Psoas muscle (tissue), 7 donors: ENCODE measurements at regions not wholly inside any gene's neighbourhood (a gene's known extent, or its start where the extent isn't known, plus 50 kb on each side); places are given as distances from the start of the nearest gene placed in this dataset.

ENCODE experiments used
- ATAC-seq, 4 donors: fragments of 200-7000 bp; cut with Tn5 transposase; one replicate each; pipeline ENCODE4 v1.9.1; 2020; ENCODE audit warnings: moderate library complexity in 3 of 4, mild to moderate bottlenecking in 2 of 4
- DNase-seq, 2 donors: peaks; one replicate each; pipeline ENCODE4 v3.0.0-alpha.2; 2020
- H3K27ac ChIP-seq: fragments of 200-600 bp; one replicate; pipeline ENCODE4 v1.8.0; 2022
- H3K27me3 ChIP-seq, 3 donors: fragments of 200-600 bp in 1 of 3; one replicate each; pipeline versions ENCODE4 v1.6.1 to v1.8.0; 2013 to 2022; ENCODE audit warnings: low read length in 2 of 3, mild to moderate bottlenecking in 2 of 3, moderate library complexity in 1 of 3; ENCODE audit not compliant: insufficient read depth in 3 of 3
- H3K36me3 ChIP-seq, 2 donors: fragments of 200-600 bp in 1 of 2; one replicate each; pipeline versions ENCODE4 v1.6.1 to v1.8.0; 2013 to 2022; ENCODE audit warnings: low read depth in 1 of 2, mild to moderate bottlenecking in 1 of 2, moderate library complexity in 1 of 2; ENCODE audit not compliant: insufficient read depth in 1 of 2
- H3K4me1 ChIP-seq: fragments of 200-600 bp; one replicate; pipeline ENCODE4 v1.8.0; 2022
- H3K4me3 ChIP-seq: fragments of 200-600 bp; one replicate; pipeline ENCODE4 v1.8.0; 2022; ENCODE audit warnings: mild to moderate bottlenecking
- H3K9me3 ChIP-seq: fragments of 200-600 bp; one replicate; pipeline ENCODE4 v1.8.0; 2022
- CTCF ChIP-seq: fragments of 200-600 bp; IDR thresholded peaks from one replicate; pipeline ENCODE4 v1.8.0; 2022; ENCODE audit warnings: antibody characterized with exemption
- WGBS, 3 donors: extraction: QIAGEN DNeasy Blood & Tissue Kit; methylation state at CpG; one replicate each; pipeline versions ENCODE4 v1.1.6 to v1.1.7; 2013; 5-methylcytosine and 5-hydroxymethylcytosine counted together
- intact Hi-C, 2 donors: fragments of 100-400 bp; cut with DNase I; formaldehyde crosslinking; loops; one replicate each; pipeline versions ENCODE4 v1.11.0 to v1.14.2; 2022
- donor health status: healthy with polysubstance abuse.
- donor health status: DM: no; HTN: no; CAD: no; lungs with moderate emphysema.
- donor health status: Bipolar disorder and iron deficiency.
- donor health status: healthy.
- donor health status: DM: yes; HTN: yes; CAD: no.
- donor health status: DM: no; HTN: no; CAD: no.
- donor health status: DM: yes; HTN: yes; CAD: no.

GRCh38 chr11:62054081-62054480 is 69.7 kb upstream of the INCENP start:
- intact Hi-C loops: no loop called here
- ATAC-seq (no peak), DNase-seq (no peak)

GRCh38 chr11:62050716-62051115 is 73.1 kb upstream of the INCENP start:
- Histone ChIP-seq H3K36me3 (no peaks in the 10 kb centered on the region), H3K27me3 (no peaks in the 10 kb centered on the region), H3K4me3 (no peak overlapping the region), H3K27ac (no peak overlapping the region), H3K4me1 (no peaks in the 10 kb centered on the region), H3K9me3 (no peaks in the 10 kb centered on the region)
- TF ChIP-seq CTCF: no peak
- ATAC-seq: no peak
- intact Hi-C loops: no loop called here
- DNase-seq: no peak
- 86 to 89% (median 86%) methylated on average over 5 of the region's 5 CpGs for WGBS, 3 donors

More at GRCh38 chr11:62054081-62054480, 69.7 kb upstream of the INCENP start:
- no peak overlapping the region for H3K27ac ChIP-seq
- H3K4me1 ChIP-seq: no peaks in the 10 kb centered on the region
- H3K4me3 ChIP-seq: no peak overlapping the region
- TF ChIP-seq CTCF: no peak
- no peaks in the 10 kb centered on the region for H3K27me3 ChIP-seq
- WGBS, 3 donors: 95 to 98% (median 95%) methylated on average over 5 of the region's 5 CpGs
- H3K36me3 ChIP-seq: no peaks in the 10 kb centered on the region
- H3K9me3 ChIP-seq: no peaks in the 10 kb centered on the region

GRCh38 chr11:62048100-62048499 is 75.7 kb upstream of the INCENP start:
- no peak for ATAC-seq
- 27 to 59% (median 52%) methylated on average over 1 of the region's 1 CpG for WGBS, 3 donors
- TF ChIP-seq CTCF: no peak

GRCh38 chr11:62046568-62047100 is 77.2 kb upstream of the INCENP start:
- no peaks in the 10 kb centered on the region for H3K27me3 ChIP-seq
- DNase-seq: no peak
- H3K4me1 ChIP-seq: no peaks in the 10 kb centered on the region
- no peaks in the 10 kb centered on the region for H3K36me3 ChIP-seq
- H3K4me3 ChIP-seq: no peak overlapping the region
- no peak overlapping the region for H3K27ac ChIP-seq
- no peaks in the 10 kb centered on the region for H3K9me3 ChIP-seq
- ATAC-seq: no peak
- TF ChIP-seq CTCF: no peak
- whole genome bisulfite sequencing, 3 donors: 84 to 88% (median 86%) methylated on average over 8 of the region's 8 CpGs
- intact Hi-C loops: no loop called here

More at GRCh38 chr11:62048100-62048499, 75.7 kb upstream of the INCENP start:
- H3K27me3 ChIP-seq: no peaks in the 10 kb centered on the region
- no peaks in the 10 kb centered on the region for H3K4me1 ChIP-seq
- H3K9me3 ChIP-seq: no peaks in the 10 kb centered on the region
- H3K27ac ChIP-seq: no peak overlapping the region
- DNase-seq: no peak
- intact Hi-C loops: no loop called here
- H3K4me3 ChIP-seq: no peak overlapping the region
- no peaks in the 10 kb centered on the region for H3K36me3 ChIP-seq

- Histone ChIP-seq H3K27ac (no peak overlapping the region), H3K36me3 (no peaks in the 10 kb centered on the region), H3K9me3 (no peaks in the 10 kb centered on the region), H3K27me3 (no peaks in the 10 kb centered on the region), H3K4me1 (no peaks in the 10 kb centered on the region), H3K4me3 (no peak overlapping the region)
- ATAC-seq (no peak), DNase-seq (no peak)
- WGBS, 3 donors: 78 to 85% (median 79%) methylated on average over 8 of the region's 8 CpGs
- intact Hi-C loops: no loop called here
- TF ChIP-seq CTCF: no peak
Measured at GRCh38 chr11:62044639-62045121, 77.2 kb upstream of the FTH1 start.
